Upper lobe of left lung (tissue), 6 donors: ENCODE measurements at regions not wholly inside any gene's neighbourhood (a gene's known extent, or its start where the extent isn't known, plus 50 kb on each side); places are given as distances from the start of the nearest gene placed in this dataset.
"Not testable (repeated sequence)": the region's sequence is repeated elsewhere in the genome, so short reads cannot be mapped to it uniquely, and the experiment has no call there.

Source experiments
- ATAC-seq, 2 donors: fragments of 200-7000 bp; cut with Tn5 transposase; one replicate each; pipeline ENCODE4 v1.9.1; 2022; ENCODE audit warnings: mild to moderate bottlenecking in 2 of 2, moderate library complexity in 2 of 2; ENCODE audit not compliant: low FRiP score in 2 of 2
- DNase-seq, 2 donors: peaks; one replicate each; pipeline ENCODE4 v3.0.0-alpha.2; 2019 to 2020
- H3K27ac ChIP-seq, 4 donors: fragments of 200-600 bp; sonication (generic); one replicate each; pipeline ENCODE4 v1.5.1; 2016 to 2019
- H3K27me3 ChIP-seq, 4 donors: fragments of 200-600 bp; sonication (generic); one replicate each; pipeline ENCODE4 v1.5.1; 2017 to 2019
- H3K36me3 ChIP-seq, 4 donors: fragments of 200-600 bp; sonication (generic); one replicate each; pipeline ENCODE4 v1.5.1; 2016 to 2019
- H3K4me1 ChIP-seq, 4 donors: fragments of 200-600 bp; sonication (generic); one replicate each; pipeline ENCODE4 v1.5.1; 2018 to 2019
- H3K4me3 ChIP-seq, 4 donors: fragments of 200-600 bp; sonication (generic); one replicate each; pipeline ENCODE4 v1.5.1; 2017 to 2019; ENCODE audit warnings: mild to moderate bottlenecking in 2 of 4, moderate library complexity in 1 of 4
- H3K9me3 ChIP-seq, 4 donors: fragments of 200-600 bp; sonication (generic); one replicate each; pipeline ENCODE4 v1.5.1; 2018 to 2019
- EP300 ChIP-seq, 4 donors: sonication (generic); formaldehyde crosslinking; IDR thresholded peaks; one replicate each; pipeline ENCODE4 v1.5.1; 2017; ENCODE audit warnings: antibody characterized with exemption in 4 of 4, control low read depth in 2 of 4
- POLR2A ChIP-seq, 4 donors: fragments of 450-650 bp; IDR thresholded peaks; one replicate each; pipeline ENCODE4 v1.5.1; 2016 to 2017; ENCODE audit warnings: antibody characterized with exemption in 4 of 4, mild to moderate bottlenecking in 2 of 4
- POLR2AphosphoS5 ChIP-seq, 2 donors: sonication (generic); formaldehyde crosslinking; IDR thresholded peaks; one replicate each; pipeline ENCODE4 v1.5.1; 2017; ENCODE audit warnings: antibody characterized with exemption in 2 of 2
- WGBS, 2 donors: methylation state at CpG; one replicate each; pipeline ENCODE4 v1.1.5; 2017 to 2018; 5-methylcytosine and 5-hydroxymethylcytosine counted together
- TF ChIP-seq, protein P1 (sequence below), 6 experiments: fragments of 450-650 bp in 4 of 6; fragments of 200-600 bp in 2 of 6; sonication (generic) in 2 of 6; IDR thresholded peaks; one replicate each; pipeline ENCODE4 v1.5.1; 2016 to 2019; ENCODE audit warnings: antibody characterized with exemption in 6 of 6
- donor health status: DM: no; HTN: no; CAD: no; lungs with moderate emphysema.
- donor health status: DM: no; HTN: yes; CAD: no; lungs with severe emphysema.

DNA sequence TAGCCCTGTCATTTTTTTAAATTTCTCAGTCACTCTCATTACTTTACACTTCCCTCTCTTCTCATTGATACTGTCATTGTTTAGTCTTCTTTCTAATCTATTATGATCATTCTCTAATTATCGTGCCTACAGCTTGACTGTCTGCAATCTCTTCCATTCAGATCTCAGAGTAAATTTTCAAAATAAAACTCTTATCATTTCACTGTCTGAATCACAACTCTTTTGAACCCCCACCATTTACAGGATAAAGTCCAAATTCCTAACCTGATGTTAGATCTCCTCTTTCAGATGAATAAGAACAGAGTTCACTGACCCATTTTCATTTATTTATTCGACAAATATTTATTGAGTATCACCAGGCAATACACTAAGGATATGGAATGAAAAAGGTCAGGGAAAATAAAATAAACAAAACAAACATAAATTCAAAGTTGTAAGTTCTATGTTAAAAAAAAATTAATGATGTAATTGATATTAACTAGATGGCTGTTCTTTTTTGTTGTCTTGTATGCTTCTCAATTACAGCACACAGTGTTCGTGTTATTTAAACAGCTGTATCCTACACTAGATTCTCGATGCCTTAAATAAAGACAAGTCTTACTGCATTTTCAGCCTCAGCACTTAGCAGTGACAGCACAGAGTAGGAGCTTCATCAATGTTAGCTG lies 631.0 kb downstream of the IRS1 start:
- ATAC-seq (no peak), DNase-seq (no peak)
- Histone ChIP-seq H3K4me3 (no peak overlapping the region), H3K4me1 (no peaks in the 10 kb centered on the region), H3K27ac (no peak overlapping the region), H3K9me3 (no peaks in the 10 kb centered on the region), H3K36me3 (no peaks in the 10 kb centered on the region), H3K27me3 (no peaks in the 10 kb centered on the region)
- WGBS, 2 donors, result 88% methylated on average over 4 of the region's 4 CpGs
- TF ChIP-seq, protein P1, sequence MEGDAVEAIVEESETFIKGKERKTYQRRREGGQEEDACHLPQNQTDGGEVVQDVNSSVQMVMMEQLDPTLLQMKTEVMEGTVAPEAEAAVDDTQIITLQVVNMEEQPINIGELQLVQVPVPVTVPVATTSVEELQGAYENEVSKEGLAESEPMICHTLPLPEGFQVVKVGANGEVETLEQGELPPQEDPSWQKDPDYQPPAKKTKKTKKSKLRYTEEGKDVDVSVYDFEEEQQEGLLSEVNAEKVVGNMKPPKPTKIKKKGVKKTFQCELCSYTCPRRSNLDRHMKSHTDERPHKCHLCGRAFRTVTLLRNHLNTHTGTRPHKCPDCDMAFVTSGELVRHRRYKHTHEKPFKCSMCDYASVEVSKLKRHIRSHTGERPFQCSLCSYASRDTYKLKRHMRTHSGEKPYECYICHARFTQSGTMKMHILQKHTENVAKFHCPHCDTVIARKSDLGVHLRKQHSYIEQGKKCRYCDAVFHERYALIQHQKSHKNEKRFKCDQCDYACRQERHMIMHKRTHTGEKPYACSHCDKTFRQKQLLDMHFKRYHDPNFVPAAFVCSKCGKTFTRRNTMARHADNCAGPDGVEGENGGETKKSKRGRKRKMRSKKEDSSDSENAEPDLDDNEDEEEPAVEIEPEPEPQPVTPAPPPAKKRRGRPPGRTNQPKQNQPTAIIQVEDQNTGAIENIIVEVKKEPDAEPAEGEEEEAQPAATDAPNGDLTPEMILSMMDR (IDR thresholded peaks at IDR 0.05), result no peak
- TF ChIP-seq POLR2AphosphoS5 (IDR thresholded peaks at IDR 0.05), result no peak
- TF ChIP-seq EP300 (IDR thresholded peaks at IDR 0.05), result no peak
- no peak for TF ChIP-seq POLR2A (IDR thresholded peaks at IDR 0.05)

DNA sequence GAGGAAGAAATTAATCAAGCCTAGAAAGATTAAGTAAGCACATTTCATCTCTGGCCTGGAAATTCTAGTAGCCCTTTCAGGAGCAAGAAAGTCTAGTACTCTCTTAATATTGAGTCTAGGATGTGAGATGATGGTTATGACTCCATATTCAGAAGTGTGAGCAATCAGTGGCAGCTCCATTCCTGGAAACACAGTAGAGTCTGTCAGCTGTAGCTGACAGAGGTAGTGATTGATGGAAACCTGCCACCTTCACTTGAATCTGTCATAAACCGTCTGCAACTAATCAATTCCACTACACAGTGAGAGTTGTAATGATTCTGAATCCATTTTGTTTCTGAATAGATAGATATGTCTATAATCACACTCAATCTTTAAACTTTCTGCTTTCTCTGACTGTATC lies 635.1 kb downstream of the IRS1 start:
- H3K27me3 ChIP-seq, result no peaks in the 10 kb centered on the region
- ATAC-seq (no peak), DNase-seq (no peak)
- H3K27ac ChIP-seq, result no peak overlapping the region
- no peaks in the 10 kb centered on the region for H3K9me3 ChIP-seq
- WGBS, 2 donors, result 56 to 79% methylated on average over 1 of the region's 1 CpG
- no peak overlapping the region for H3K4me3 ChIP-seq
- TF ChIP-seq POLR2AphosphoS5 (IDR thresholded peaks at IDR 0.05), result no peak
- no peak for TF ChIP-seq POLR2A (IDR thresholded peaks at IDR 0.05)
- no peaks in the 10 kb centered on the region for H3K36me3 ChIP-seq
- no peaks in the 10 kb centered on the region for H3K4me1 ChIP-seq

DNA sequence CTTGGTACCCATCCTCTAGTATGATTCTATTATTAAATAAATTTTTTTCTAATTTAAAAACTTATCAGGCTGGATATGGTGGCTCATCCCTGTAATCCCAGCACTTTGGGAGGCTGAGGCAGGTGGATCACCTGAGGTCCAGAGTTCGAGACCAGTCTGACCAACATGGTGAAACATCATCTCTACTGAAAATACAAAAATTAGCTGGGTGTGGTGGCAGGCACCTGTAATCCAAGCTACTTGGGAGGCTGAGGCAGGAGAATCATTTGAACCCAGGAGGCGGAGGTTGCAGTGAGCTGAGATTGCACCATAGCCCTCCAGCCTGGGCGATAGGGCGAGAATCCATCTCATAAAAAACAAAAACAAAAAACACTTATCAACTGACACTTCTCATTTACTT lies 639.0 kb downstream of the IRS1 start:
- H3K4me3 ChIP-seq, H3K27me3 ChIP-seq, H3K27ac ChIP-seq, H3K36me3 ChIP-seq, H3K9me3 ChIP-seq, DNase-seq, ATAC-seq, H3K4me1 ChIP-seq: not testable (repeated sequence)
- 94 to 97% methylated on average over 4 of the region's 4 CpGs for WGBS, 2 donors

DNA sequence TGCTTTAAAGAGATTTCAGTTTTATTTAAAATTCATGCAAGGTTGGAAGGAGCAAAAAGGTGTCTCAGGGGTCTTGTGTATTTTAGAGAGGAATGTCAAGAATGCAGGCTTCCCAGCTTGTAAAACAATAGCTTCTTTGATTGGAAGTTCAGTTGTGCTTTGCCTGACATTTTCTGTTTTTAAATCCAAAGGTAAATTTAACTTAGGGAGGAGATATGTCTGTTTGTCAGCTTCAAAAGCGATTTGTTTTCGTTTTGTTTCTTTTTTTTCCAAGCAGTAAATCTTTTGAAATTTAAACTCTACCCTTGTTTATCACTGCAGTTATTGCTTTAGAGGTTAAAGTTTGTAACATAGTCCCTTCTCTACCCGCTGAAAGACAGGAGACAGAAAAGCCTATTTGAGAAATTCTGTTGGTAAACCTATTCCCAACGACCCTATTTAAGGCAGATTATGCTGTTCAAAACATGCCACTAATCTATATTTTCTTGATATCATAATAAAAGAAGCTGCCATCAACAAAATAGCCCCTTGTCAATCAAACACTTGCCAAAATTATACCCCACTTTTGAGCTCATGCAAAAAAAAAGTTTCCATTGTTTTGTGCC lies 639.6 kb downstream of the IRS1 start:
- DNase-seq (no peak), ATAC-seq (no peak)
- H3K27ac ChIP-seq, result no peak overlapping the region
- H3K36me3 ChIP-seq, result no peaks in the 10 kb centered on the region
- TF ChIP-seq POLR2A (IDR thresholded peaks at IDR 0.05) (no peak), POLR2AphosphoS5 (IDR thresholded peaks at IDR 0.05) (no peak), EP300 (IDR thresholded peaks at IDR 0.05) (no peak)
- TF ChIP-seq, protein P1 (IDR thresholded peaks at IDR 0.05), result no peak
- no peaks in the 10 kb centered on the region for H3K4me1 ChIP-seq
- 33 to 41% methylated on average over 4 of the region's 4 CpGs for WGBS, 2 donors
- no peaks in the 10 kb centered on the region for H3K9me3 ChIP-seq
- no peaks in the 10 kb centered on the region for H3K27me3 ChIP-seq
- no peak overlapping the region for H3K4me3 ChIP-seq

DNA sequence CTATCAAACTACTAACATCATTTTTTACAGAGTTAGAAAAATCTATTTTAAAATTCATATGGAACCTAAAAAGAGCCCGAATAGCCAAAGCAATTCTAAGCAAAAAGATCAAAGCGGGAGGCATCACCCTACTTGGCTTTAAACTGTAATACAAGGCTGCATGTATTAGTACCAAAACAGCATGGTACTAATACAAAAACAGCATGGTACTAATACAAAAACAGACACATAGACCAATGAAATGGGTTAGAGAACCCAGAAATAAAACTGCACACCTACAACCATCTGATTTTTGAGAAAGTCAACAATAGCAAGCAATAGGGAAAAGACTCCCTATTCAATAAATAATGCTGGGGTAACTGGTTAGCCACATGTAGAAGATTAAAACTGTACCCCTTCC lies 640.7 kb downstream of the IRS1 start:
- Histone ChIP-seq H3K9me3 (no peaks in the 10 kb centered on the region), H3K4me3 (no peak overlapping the region), H3K4me1 (no peaks in the 10 kb centered on the region), H3K27me3 (no peaks in the 10 kb centered on the region), H3K27ac (no peak overlapping the region), H3K36me3 (no peaks in the 10 kb centered on the region)
- ATAC-seq (no peak), DNase-seq (no peak)
- 90 to 97% methylated on average over 2 of the region's 2 CpGs for WGBS, 2 donors
- TF ChIP-seq, protein P1 (IDR thresholded peaks at IDR 0.05), result no peak
- no peak for TF ChIP-seq EP300 (IDR thresholded peaks at IDR 0.05)
- no peak for TF ChIP-seq POLR2A (IDR thresholded peaks at IDR 0.05)
- TF ChIP-seq POLR2AphosphoS5 (IDR thresholded peaks at IDR 0.05), result no peak

GRCh38 chr2:226158229-226158628 lies 641.4 kb downstream of the IRS1 start:
- no peaks in the 10 kb centered on the region for H3K36me3 ChIP-seq
- TF ChIP-seq POLR2AphosphoS5 (IDR thresholded peaks at IDR 0.05) (no peak), POLR2A (IDR thresholded peaks at IDR 0.05) (no peak), EP300 (IDR thresholded peaks at IDR 0.05) (no peak)
- TF ChIP-seq, protein P1 (IDR thresholded peaks at IDR 0.05), result no peak
- no peaks in the 10 kb centered on the region for H3K9me3 ChIP-seq
- no peak for ATAC-seq
- H3K27ac ChIP-seq, result no peak overlapping the region
- WGBS, 2 donors, result 82 to 90% methylated on average over 1 of the region's 1 CpG
- H3K27me3 ChIP-seq, result no peaks in the 10 kb centered on the region
- H3K4me3 ChIP-seq, result no peak overlapping the region
- DNase-seq, result no peak
- no peaks in the 10 kb centered on the region for H3K4me1 ChIP-seq
